Motor neuron (in vitro differentiated cells): ENCODE measurements at regions not wholly inside any gene's neighbourhood (a gene's known extent, or its start where the extent isn't known, plus 50 kb on each side); places are given as distances from the start of the nearest gene placed in this dataset.
A peak's percentile ranks its signal among the peaks of the same experiment; 100 is the strongest.

Source experiments
- ATAC-seq, 8 experiments: fragments of 200-7000 bp; cut with Tn5 transposase; replicated peaks in 6 of 8; 2 replicates each; pipeline ENCODE4 v1.8.0; 2021; ENCODE audit warnings: mild to moderate bottlenecking in 8 of 8, moderate library complexity in 8 of 8
- H3K27ac ChIP-seq, 2 donors: fragments of 250-450 bp; sonication (Bioruptor Pico); 2 replicates each; pipeline ENCODE4 v1.9.0; 2021; ENCODE audit warnings: antibody characterized with exemption in 2 of 2, mild to moderate bottlenecking in 2 of 2, moderate library complexity in 1 of 2
- H3K4me1 ChIP-seq, 2 donors: fragments of 250-450 bp; sonication (Bioruptor Pico); replicated peaks in 1 of 2; 2 replicates each; pipeline ENCODE4 v1.6.1; 2021; ENCODE audit warnings: antibody characterized with exemption in 2 of 2, mild to moderate bottlenecking in 2 of 2, moderate library complexity in 1 of 2
- H3K4me3 ChIP-seq, 5 donors: fragments of 250-450 bp; sonication (Bioruptor Pico); 2 replicates each; pipeline ENCODE4 v1.9.0; 2021; ENCODE audit warnings: antibody characterized with exemption in 5 of 5, mild to moderate bottlenecking in 5 of 5, moderate library complexity in 4 of 5
- WGBS, 10 experiments: fragments of 450-650 bp; shearing (Covaris generic); methylation state at CpG; one replicate each; pipeline ENCODE4 v1.0.0; 2022; 5-methylcytosine and 5-hydroxymethylcytosine counted together
- in situ Hi-C, 9 experiments: fragments of 400-800 bp; cut with MboI; loops; one replicate each; pipeline ENCODE4 v1.15.0; 2021; ENCODE audit warnings: low sequenced_read_pairs in 9 of 9, low pct_unique_long_range_greater_than_20kb in 2 of 9; ENCODE audit not compliant: unreplicated experiment in 9 of 9

GRCh38 chr7:121605317-121605680 lies 209.2 kb upstream of the FAM3C start:
- in situ Hi-C loops: no loop called here
- peaks cover 15 to 16% of the 10 kb centered on the region in 2 donors for H3K4me1 ChIP-seq
- no peak overlapping the region for H3K27ac ChIP-seq
- H3K4me3 ChIP-seq: no peak overlapping the region
- 0 to 88% (median 75%) methylated on average over 1 to 3 of the region's 3 CpGs; no CpG with 5 or more reads in 2 of the 10 experiments for WGBS, 10 experiments
- peak; percentile 42 to 78 (median 60) for ATAC-seq

GRCh38 chr7:121604627-121605316 lies 208.7 kb upstream of the FAM3C start:
- peak in 7 of 8 experiments; percentile 20 to 75 (median 34) for ATAC-seq
- WGBS, 10 experiments: 6 to 100% (median 62%) methylated on average over 1 to 2 of the region's 2 CpGs; no CpG with 5 or more reads in 5 of the 10 experiments
- peak overlapping the region; percentile 59 to 61 for H3K27ac ChIP-seq
- in situ Hi-C loops: no loop called here
- peaks cover 15 to 16% of the 10 kb centered on the region in 2 donors for H3K4me1 ChIP-seq
- H3K4me3 ChIP-seq: no peak overlapping the region

- in situ Hi-C loops: no loop called here
- peak in 1 of 8 experiments; percentile 27 for ATAC-seq
- peak overlapping the region; percentile 59 to 61 for H3K27ac ChIP-seq
- H3K4me3 ChIP-seq: no peak overlapping the region
- peaks cover 15 to 16% of the 10 kb centered on the region in 2 donors for H3K4me1 ChIP-seq
- 0 to 45% (median 28%) methylated on average over 1 to 2 of the region's 2 CpGs for WGBS, 10 experiments
These were observed 207.8 kb upstream of the FAM3C start for GRCh38 chr7:121603886-121604285.

GRCh38 chr7:121599887-121600286 lies 203.8 kb upstream of the FAM3C start:
- WGBS, 10 experiments: 86 to 100% (median 100%) methylated on average over 1 of the region's 1 CpG; no CpG with 5 or more reads in 2 of the 10 experiments
- Histone ChIP-seq H3K27ac (no peak overlapping the region), H3K4me1 (peaks cover 6 to 9% of the 10 kb centered on the region in 2 donors), H3K4me3 (no peak overlapping the region)
- ATAC-seq: no peak
- in situ Hi-C loops: no loop called here

- H3K27ac ChIP-seq: no peak overlapping the region
- WGBS, 10 experiments: 3 to 100% (median 95%) methylated on average over 2 to 5 of the region's 5 CpGs; no CpG with 5 or more reads in 1 of the 10 experiments
- in situ Hi-C loops: no loop called here
- no peaks in the 10 kb centered on the region for H3K4me1 ChIP-seq
- peak in 1 of 8 experiments; percentile 25 for ATAC-seq
- H3K4me3 ChIP-seq: no peak overlapping the region
These were observed 199.9 kb upstream of the FAM3C start for GRCh38 chr7:121595758-121596696.

- no peak for ATAC-seq
- WGBS, 10 experiments: 40 to 95% (median 78%) methylated on average over 1 to 3 of the region's 3 CpGs; no CpG with 5 or more reads in 2 of the 10 experiments
- in situ Hi-C loops: no loop called here
- H3K4me1 ChIP-seq: no peaks in the 10 kb centered on the region
- H3K27ac ChIP-seq: no peak overlapping the region
- H3K4me3 ChIP-seq: no peak overlapping the region
These were observed 195.8 kb upstream of the FAM3C start for GRCh38 chr7:121591926-121592325.

GRCh38 chr7:121587435-121587834 lies 191.3 kb upstream of the FAM3C start:
- no peak overlapping the region for H3K4me3 ChIP-seq
- H3K27ac ChIP-seq: no peak overlapping the region
- ATAC-seq: no peak
- in situ Hi-C loops: no loop called here
- 29 to 100% (median 81%) methylated on average over 1 to 5 of the region's 5 CpGs; no CpG with 5 or more reads in 2 of the 10 experiments for WGBS, 10 experiments
- no peaks in the 10 kb centered on the region for H3K4me1 ChIP-seq

GRCh38 chr7:121582258-121582657 lies 186.2 kb upstream of the FAM3C start:
- ATAC-seq: peak in 1 of 8 experiments; percentile 69
- in situ Hi-C loops: no loop called here
- Histone ChIP-seq H3K4me1 (no peaks in the 10 kb centered on the region), H3K27ac (no peak overlapping the region), H3K4me3 (no peak overlapping the region)

- Histone ChIP-seq H3K4me1 (peaks cover 0 to 7% of the 10 kb centered on the region in 2 donors), H3K4me3 (no peak overlapping the region), H3K27ac (no peak overlapping the region)
- in situ Hi-C loops: no loop called here
- ATAC-seq: no peak
- 29 to 100% (median 79%) methylated on average over 1 of the region's 1 CpG; no CpG with 5 or more reads in 2 of the 10 experiments for WGBS, 10 experiments
These were observed 183.5 kb upstream of the FAM3C start for GRCh38 chr7:121579639-121580038.

GRCh38 chr7:121578669-121579068 lies 182.6 kb upstream of the FAM3C start:
- no peak overlapping the region for H3K4me3 ChIP-seq
- no peak overlapping the region for H3K27ac ChIP-seq
- no peak for ATAC-seq
- H3K4me1 ChIP-seq: peaks cover 2 to 7% of the 10 kb centered on the region in 2 donors
- 20 to 100% (median 81%) methylated on average over 1 to 3 of the region's 3 CpGs; no CpG with 5 or more reads in 3 of the 10 experiments for WGBS, 10 experiments
- in situ Hi-C loops: no loop called here

- H3K4me3 ChIP-seq: no peak overlapping the region
- ATAC-seq: peak in 5 of 8 experiments; percentile 56 to 84 (median 70)
- H3K27ac ChIP-seq: no peak overlapping the region
- 9 to 83% (median 42%) methylated on average over 1 to 6 of the region's 6 CpGs for whole genome bisulfite sequencing, 10 experiments
- peaks cover 2 to 7% of the 10 kb centered on the region in 2 donors for H3K4me1 ChIP-seq
- in situ Hi-C loops: no loop called here
These were observed 180.2 kb upstream of the FAM3C start for GRCh38 chr7:121576148-121576917.

GRCh38 chr7:121575194-121575765 lies 179.2 kb upstream of the FAM3C start:
- Histone ChIP-seq H3K4me3 (no peak overlapping the region), H3K27ac (no peak overlapping the region), H3K4me1 (peaks cover 2 to 7% of the 10 kb centered on the region in 2 donors)
- ATAC-seq: no peak
- WGBS, 10 experiments: 0 to 100% (median 85%) methylated on average over 1 of the region's 1 CpG
- in situ Hi-C loops: no loop called here
